SU-DHL-6 (cell line): ENCODE measurements at regions not wholly inside any gene's neighbourhood (a gene's known extent, or its start where the extent isn't known, plus 50 kb on each side); places are given as distances from the start of the nearest gene placed in this dataset.

Source experiments
- H2AFZ ChIP-seq: fragments of 200-600 bp; sonication (generic); 2 replicates; pipeline ENCODE4 v1.6.1; 2014; ENCODE audit warnings: low read depth, mild to moderate bottlenecking, moderate library complexity, mixed read lengths, antibody characterized with exemption, low read length; ENCODE audit not compliant: severe bottlenecking
- H3F3A ChIP-seq: fragments of 200-600 bp; shearing (Covaris generic); 2 replicates; pipeline ENCODE4 v1.6.0; 2016; ENCODE audit warnings: antibody characterized with exemption, mild to moderate bottlenecking; ENCODE audit not compliant: insufficient read depth
- H3K27ac ChIP-seq: fragments of 200-600 bp; sonication (generic); 2 replicates; pipeline ENCODE4 v1.5.1; 2016; ENCODE audit warnings: low read depth, mild to moderate bottlenecking, low read length, moderate library complexity, mixed read lengths
- H3K27me3 ChIP-seq: fragments of 200-600 bp; sonication (generic), shearing (Covaris generic); 2 replicates; pipeline ENCODE4 v1.6.0; 2014; ENCODE audit warnings: mild to moderate bottlenecking, low read length
- H3K36me3 ChIP-seq: fragments of 200-600 bp; sonication (generic); 2 replicates; pipeline ENCODE4 v1.6.1; 2014; ENCODE audit warnings: mild to moderate bottlenecking, low read length, mixed read lengths
- H3K4me2 ChIP-seq: fragments of 300-600, 200-600 bp; shearing (Covaris generic), sonication (generic); 2 replicates; pipeline ENCODE4 v1.6.0; 2014; ENCODE audit warnings: low read length, low read depth, mild to moderate bottlenecking; ENCODE audit not compliant: poor library complexity, severe bottlenecking
- H3K4me3 ChIP-seq: fragments of 200-600 bp; sonication (generic); 2 replicates; pipeline ENCODE4 v1.5.1; 2014; ENCODE audit warnings: antibody characterized with exemption, low read length, mild to moderate bottlenecking, mixed read lengths; ENCODE audit not compliant: insufficient read depth, poor library complexity, severe bottlenecking
- H3K79me2 ChIP-seq: fragments of 200-600 bp; sonication (generic); 2 replicates; pipeline ENCODE4 v1.6.1; 2014; ENCODE audit warnings: mild to moderate bottlenecking, low read length, moderate library complexity; ENCODE audit not compliant: insufficient read depth
- H3K9ac ChIP-seq: fragments of 200-600 bp; sonication (generic); 2 replicates; pipeline ENCODE4 v1.7.0; 2014; ENCODE audit warnings: mild to moderate bottlenecking, low read length
- H3K9me2 ChIP-seq: fragments of 200-600 bp; sonication (generic); replicated peaks from 2 replicates; pipeline ENCODE4 v1.6.1; 2014; ENCODE audit warnings: low read length; ENCODE audit not compliant: insufficient read depth
- H3K9me3 ChIP-seq: fragments of 200-600 bp; sonication (generic); 2 replicates; pipeline ENCODE4 v1.6.1; 2014; ENCODE audit warnings: low read length, mixed read lengths; ENCODE audit not compliant: insufficient read depth
- H4K20me1 ChIP-seq: fragments of 200-600 bp; sonication (generic); 2 replicates; pipeline ENCODE4 v1.6.1; 2014; ENCODE audit warnings: low read depth, mild to moderate bottlenecking, antibody characterized with exemption, low read length, moderate library complexity, mixed read lengths
- EZH2phosphoT487 ChIP-seq: fragments of 200-600 bp; sonication (generic), shearing (Covaris generic); conservative IDR thresholded peaks from 2 replicates; pipeline ENCODE4 v1.6.1; 2018; ENCODE audit warnings: mild to moderate bottlenecking, antibody characterized with exemption, low read length, moderate library complexity, mixed read lengths
- TF ChIP-seq, protein P1 (sequence below): fragments of 200-600 bp; sonication (generic); IDR thresholded peaks from one replicate; pipeline ENCODE4 v1.5.1; 2017; ENCODE audit warnings: antibody characterized with exemption, mild to moderate bottlenecking, low read length, moderate library complexity; ENCODE audit not compliant: insufficient read depth, poor library complexity, severe bottlenecking

DNA sequence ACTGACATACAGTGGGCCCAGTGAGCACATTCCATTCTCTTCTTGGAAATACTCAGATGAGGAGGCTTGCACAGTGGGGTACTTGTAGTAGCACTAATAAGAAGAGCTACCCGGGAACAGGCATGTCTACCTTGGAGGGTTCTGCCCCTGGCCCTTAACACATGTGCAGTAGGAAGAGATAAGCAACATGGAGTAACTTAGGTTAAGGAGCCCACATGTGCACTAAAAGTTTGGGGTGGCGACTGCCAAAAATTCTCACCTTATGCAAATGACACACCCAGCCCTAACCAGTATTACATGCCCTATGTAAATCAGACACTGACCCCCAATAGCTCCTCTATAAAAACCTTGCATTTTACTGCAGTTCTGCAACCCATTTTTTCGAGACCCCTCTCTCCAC is 1313.3 kb downstream of the KCNT2 start:
- H3K36me3 ChIP-seq = no peaks in the 10 kb centered on the region
- H2AFZ ChIP-seq = no peak overlapping the region
- H3F3A ChIP-seq = no peaks in the 10 kb centered on the region
- TF ChIP-seq, protein P1, sequence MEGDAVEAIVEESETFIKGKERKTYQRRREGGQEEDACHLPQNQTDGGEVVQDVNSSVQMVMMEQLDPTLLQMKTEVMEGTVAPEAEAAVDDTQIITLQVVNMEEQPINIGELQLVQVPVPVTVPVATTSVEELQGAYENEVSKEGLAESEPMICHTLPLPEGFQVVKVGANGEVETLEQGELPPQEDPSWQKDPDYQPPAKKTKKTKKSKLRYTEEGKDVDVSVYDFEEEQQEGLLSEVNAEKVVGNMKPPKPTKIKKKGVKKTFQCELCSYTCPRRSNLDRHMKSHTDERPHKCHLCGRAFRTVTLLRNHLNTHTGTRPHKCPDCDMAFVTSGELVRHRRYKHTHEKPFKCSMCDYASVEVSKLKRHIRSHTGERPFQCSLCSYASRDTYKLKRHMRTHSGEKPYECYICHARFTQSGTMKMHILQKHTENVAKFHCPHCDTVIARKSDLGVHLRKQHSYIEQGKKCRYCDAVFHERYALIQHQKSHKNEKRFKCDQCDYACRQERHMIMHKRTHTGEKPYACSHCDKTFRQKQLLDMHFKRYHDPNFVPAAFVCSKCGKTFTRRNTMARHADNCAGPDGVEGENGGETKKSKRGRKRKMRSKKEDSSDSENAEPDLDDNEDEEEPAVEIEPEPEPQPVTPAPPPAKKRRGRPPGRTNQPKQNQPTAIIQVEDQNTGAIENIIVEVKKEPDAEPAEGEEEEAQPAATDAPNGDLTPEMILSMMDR = no peak
- TF ChIP-seq EZH2phosphoT487 = no peak
- no peaks in the 10 kb centered on the region for H3K27me3 ChIP-seq
- no peak overlapping the region for H3K4me2 ChIP-seq
- H3K9ac ChIP-seq = no peak overlapping the region
- no peaks in the 10 kb centered on the region for H4K20me1 ChIP-seq
- no peak overlapping the region for H3K27ac ChIP-seq
- H3K79me2 ChIP-seq = no peaks in the 10 kb centered on the region
- H3K4me3 ChIP-seq = no peak overlapping the region
- H3K9me3 ChIP-seq = no peaks in the 10 kb centered on the region
- H3K9me2 ChIP-seq = no peaks in the 10 kb centered on the region

DNA sequence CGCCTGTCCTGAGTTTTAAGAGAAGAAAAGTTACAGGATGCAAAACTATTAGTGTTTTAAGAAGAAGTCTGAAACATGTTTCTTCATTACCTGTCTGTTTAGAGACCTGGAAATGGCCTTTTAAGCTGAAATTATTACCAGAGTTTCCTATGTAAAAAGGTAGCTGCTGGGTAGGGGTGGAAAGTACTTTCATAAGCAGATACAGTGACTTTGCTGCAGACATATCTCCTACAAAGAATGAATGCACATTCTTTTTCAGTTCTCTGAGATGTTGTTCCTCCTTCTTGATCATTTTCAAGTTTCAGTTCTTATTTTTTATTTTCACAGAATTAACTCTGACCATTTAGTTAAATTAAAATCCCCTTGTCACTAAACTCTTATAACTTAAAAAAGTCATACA is 1329.6 kb downstream of the KCNT2 start:
- Histone ChIP-seq H2AFZ (peak overlapping the region; percentile 83), H4K20me1 (no peaks in the 10 kb centered on the region), H3K27me3 (no peaks in the 10 kb centered on the region), H3K9ac (peak overlapping the region; percentile 25; the same call in 1 of the 2 replicates), H3K9me3 (no peaks in the 10 kb centered on the region), H3K4me3 (no peak overlapping the region), H3K9me2 (no peaks in the 10 kb centered on the region), H3K36me3 (no peaks in the 10 kb centered on the region; the same call in 1 of the 2 replicates), H3K27ac (peak overlapping the region; percentile 43; the same call in 1 of the 2 replicates), H3F3A (peaks cover 7% of the 10 kb centered on the region; the same call in 1 of the 2 replicates), H3K4me2 (peak overlapping the region; percentile 46), H3K79me2 (no peaks in the 10 kb centered on the region)
- TF ChIP-seq EZH2phosphoT487 = no peak
- TF ChIP-seq, protein P1 = no peak

DNA sequence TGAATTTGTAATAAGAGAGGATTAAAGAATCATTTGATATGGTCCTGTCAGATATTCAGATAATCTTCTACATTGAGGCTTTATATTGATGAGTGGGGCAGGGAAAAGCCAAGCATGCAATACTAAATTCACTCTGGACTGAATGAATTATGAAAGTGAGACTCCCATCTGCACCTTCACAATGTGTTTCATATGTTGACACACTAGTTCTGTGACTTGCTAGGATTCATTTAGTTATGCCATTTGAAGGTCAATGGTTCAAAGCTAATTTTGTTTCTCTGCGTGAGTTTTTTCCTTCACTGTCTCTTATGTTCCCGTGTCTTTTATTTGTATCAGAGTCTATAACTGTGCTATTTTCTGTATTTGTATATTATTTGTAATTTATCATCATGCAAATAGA is 1332.5 kb downstream of the KCNT2 start:
- H3K4me3 ChIP-seq = no peak overlapping the region
- H3K27me3 ChIP-seq = no peaks in the 10 kb centered on the region
- H3K4me2 ChIP-seq = no peak overlapping the region
- H3K9me2 ChIP-seq = no peaks in the 10 kb centered on the region
- no peak overlapping the region for H3K27ac ChIP-seq
- no peaks in the 10 kb centered on the region for H3K9me3 ChIP-seq
- no peak overlapping the region for H3K9ac ChIP-seq
- no peaks in the 10 kb centered on the region; the same call in 1 of the 2 replicates for H3K36me3 ChIP-seq
- no peaks in the 10 kb centered on the region for H3K79me2 ChIP-seq
- no peaks in the 10 kb centered on the region for H4K20me1 ChIP-seq
- TF ChIP-seq, protein P1 = no peak
- no peak for TF ChIP-seq EZH2phosphoT487
- H3F3A ChIP-seq = peaks cover 7% of the 10 kb centered on the region; the same call in 1 of the 2 replicates
- H2AFZ ChIP-seq = peak overlapping the region; percentile 91
